AG09319 (cell line): ENCODE measurements at regions not wholly inside any gene's neighbourhood (a gene's known extent, or its start where the extent isn't known, plus 50 kb on each side); places are given as distances from the start of the nearest gene placed in this dataset.

ENCODE experiments used
- DNase-seq: peaks from one replicate; pipeline ENCODE4 v3.0.0-alpha.2; 2010; ENCODE audit warnings: low read depth; ENCODE audit errors: extremely low read depth
- CTCF ChIP-seq: IDR thresholded peaks from 2 replicates; pipeline ENCODE4 v1.5.1; 2011; ENCODE audit warnings: low read depth, mild to moderate bottlenecking, inconsistent platforms, low read length, moderate library complexity

GRCh38 chr6:18545726-18546125 is 158.6 kb downstream of the RNF144B start:
- no peak for DNase-seq
- no peak for TF ChIP-seq CTCF

GRCh38 chr6:18550119-18550518 is 163.0 kb downstream of the RNF144B start:
- DNase-seq: no peak

GRCh38 chr6:18551228-18551627 is 164.1 kb downstream of the RNF144B start:
- peak; percentile 64 for DNase-seq
- TF ChIP-seq CTCF: no peak

More at GRCh38 chr6:18550119-18550518, 163.0 kb downstream of the RNF144B start:
- TF ChIP-seq CTCF: no peak

- TF ChIP-seq CTCF: no peak
- no peak for DNase-seq
These were observed 168.6 kb downstream of the RNF144B start for GRCh38 chr6:18555750-18556149.

- DNase-seq: peak; percentile 8
- no peak for TF ChIP-seq CTCF
These were observed 174.0 kb downstream of the RNF144B start for GRCh38 chr6:18561037-18561750.

- no peak for DNase-seq
- no peak for TF ChIP-seq CTCF
These were observed 175.6 kb downstream of the RNF144B start for GRCh38 chr6:18562726-18563125.

- DNase-seq: no peak
These were observed 177.6 kb downstream of the RNF144B start for GRCh38 chr6:18564775-18565174.

More at GRCh38 chr6:18564775-18565174, 177.6 kb downstream of the RNF144B start:
- no peak for TF ChIP-seq CTCF
